ENCODE measurements at regions not wholly inside any gene's neighbourhood (a gene's known extent, or its start where the extent isn't known, plus 50 kb on each side); places are given as distances from the start of the nearest gene placed in this dataset.

GRCh38 chr2:176392249-176392648 lies 123.0 kb downstream of the MTX2 start:
- TF ChIP-seq CTCF (conservative IDR thresholded peaks at IDR 0.05; ENCODE audit: low read depth, low read length) (no peak), EZH2 (IDR thresholded peaks at IDR 0.05; ENCODE audit: borderline replicate concordance, low read depth, low read length, poor library complexity, severe bottlenecking) (no peak)
- BruUV-seq (replicated peaks) = no TSS peak
- intact Hi-C loops (cut with micrococcal nuclease; ENCODE audit: unreplicated experiment) = no loop called here

GRCh38 chr2:176392744-176393414 lies 123.6 kb downstream of the MTX2 start:
- Histone ChIP-seq H3K4me1 (ENCODE audit: insufficient read depth, low read length, poor library complexity, severe bottlenecking) (peaks cover 29% of the 10 kb centered on the region), H3K27ac (ENCODE audit: low read depth, low read length, poor library complexity, severe bottlenecking) (no peak overlapping the region), H3K27me3 (replicated peaks; ENCODE audit: insufficient read depth, low read depth, low read length, poor library complexity) (no peaks in the 10 kb centered on the region), H3K9me3 (ENCODE audit: low read depth, low read length, poor library complexity, severe bottlenecking) (no peaks in the 10 kb centered on the region), H3K4me3 (ENCODE audit: low read depth, low read length, poor library complexity, severe bottlenecking) (no peak overlapping the region), H3K36me3 (ENCODE audit: insufficient read depth, low read length, poor library complexity, severe bottlenecking) (no peaks in the 10 kb centered on the region)
- DNase-seq (ENCODE audit: low spot score) = no peak
- ChIA-PET POLR2A (ENCODE audit: low non-redundant PET) (no interaction called here), CTCF (no interaction called here)
- BruUV-seq (replicated peaks) = no TSS peak
- intact Hi-C loops (cut with micrococcal nuclease; ENCODE audit: unreplicated experiment) = no loop called here
- TF ChIP-seq EZH2 (IDR thresholded peaks at IDR 0.05; ENCODE audit: borderline replicate concordance, low read depth, low read length, poor library complexity, severe bottlenecking) (no peak), CTCF (conservative IDR thresholded peaks at IDR 0.05; ENCODE audit: low read depth, low read length) (no peak)

More at GRCh38 chr2:176392249-176392648, 123.0 kb downstream of the MTX2 start:
- DNase-seq (ENCODE audit: low spot score) = no peak
- Histone ChIP-seq H3K27ac (ENCODE audit: low read depth, low read length, poor library complexity, severe bottlenecking) (no peak overlapping the region), H3K36me3 (ENCODE audit: insufficient read depth, low read length, poor library complexity, severe bottlenecking) (no peaks in the 10 kb centered on the region), H3K27me3 (replicated peaks; ENCODE audit: insufficient read depth, low read depth, low read length, poor library complexity) (no peaks in the 10 kb centered on the region), H3K4me3 (ENCODE audit: low read depth, low read length, poor library complexity, severe bottlenecking) (no peak overlapping the region), H3K9me3 (ENCODE audit: low read depth, low read length, poor library complexity, severe bottlenecking) (no peaks in the 10 kb centered on the region), H3K4me1 (ENCODE audit: insufficient read depth, low read length, poor library complexity, severe bottlenecking) (peaks cover 29% of the 10 kb centered on the region)
- CTCF ChIA-PET = no interaction called here
- POLR2A ChIA-PET (ENCODE audit: low non-redundant PET) = no interaction called here

- DNase-seq (ENCODE audit: low spot score) = no peak
- ChIA-PET POLR2A (ENCODE audit: low non-redundant PET) (no interaction called here), CTCF (interaction anchor here (0.7 kb wide), 1 partner anchor 166 kb away, joined by 10 read pairs; no protein-coding TSS in a partner anchor)
- no peaks in the 10 kb centered on the region for H3K36me3 ChIP-seq (ENCODE audit: insufficient read depth, low read length, poor library complexity, severe bottlenecking)
- BruUV-seq (replicated peaks) = no TSS peak
- H3K27ac ChIP-seq (ENCODE audit: low read depth, low read length, poor library complexity, severe bottlenecking) = no peak overlapping the region
- peaks cover 17% of the 10 kb centered on the region for H3K4me1 ChIP-seq (ENCODE audit: insufficient read depth, low read length, poor library complexity, severe bottlenecking)
- intact Hi-C loops (cut with micrococcal nuclease; ENCODE audit: unreplicated experiment) = no loop called here
- no peaks in the 10 kb centered on the region for H3K27me3 ChIP-seq (replicated peaks; ENCODE audit: insufficient read depth, low read depth, low read length, poor library complexity)
- TF ChIP-seq CTCF (conservative IDR thresholded peaks at IDR 0.05; ENCODE audit: low read depth, low read length) (no peak), EZH2 (IDR thresholded peaks at IDR 0.05; ENCODE audit: borderline replicate concordance, low read depth, low read length, poor library complexity, severe bottlenecking) (no peak)
- H3K4me3 ChIP-seq (ENCODE audit: low read depth, low read length, poor library complexity, severe bottlenecking) = no peak overlapping the region
- H3K9me3 ChIP-seq (ENCODE audit: low read depth, low read length, poor library complexity, severe bottlenecking) = no peaks in the 10 kb centered on the region
These were observed 126.1 kb downstream of the MTX2 start for GRCh38 chr2:176395273-176395854.
